HCT116 (cell line): ENCODE measurements at regions not wholly inside any gene's neighbourhood (a gene's known extent, or its start where the extent isn't known, plus 50 kb on each side); places are given as distances from the start of the nearest gene placed in this dataset.

Experiments used
- ATAC-seq: fragments of 200-7000 bp; cut with Tn5 transposase; 2 replicates; pipeline ENCODE4 v1.9.1; 2020; ENCODE audit warnings: mild to moderate bottlenecking, moderate library complexity
- BruUV-seq: library from RNA; stranded (reverse); fragments of 400-500 nt; replicated peaks from 2 replicates; lab custom pipeline; 2021; lab: Mats Ljungman, UMichigan
- CTCF ChIA-PET: fragments of 300-600 bp; sonication (Branson Sonifier 250); formaldehyde crosslinking; loops from one replicate; lab custom pipeline; 2021; ENCODE audit warnings: antibody characterized with exemption; lab: Charles Lee
- POLR2A ChIA-PET: fragments of 300-600, 350-600 bp; sonication (Branson Sonifier 250); formaldehyde crosslinking; loops from one replicate; lab custom pipeline; 2021; ENCODE audit warnings: antibody characterized with exemption; lab: Charles Lee
- RAD21 ChIA-PET, 2 experiments: fragments of 300-600 bp; sonication (Branson Sonifier 250); formaldehyde crosslinking; loops; one replicate each; lab custom pipeline; 2023; ENCODE audit warnings: low total read pairs in 2 of 2; ENCODE audit not compliant: uncharacterized antibody in 2 of 2, unreplicated experiment in 2 of 2, low non-redundant PET in 1 of 2; lab: Charles Lee
- DNase-seq: peaks from one replicate; pipeline ENCODE4 v3.0.0-alpha.2; 2010; ENCODE audit warnings: low read depth, low spot score
- H2AFZ ChIP-seq: fragments of 200-600 bp; shearing (Covaris generic), sonication (generic); 2 replicates; pipeline ENCODE4 v1.6.1; 2017; ENCODE audit warnings: low read depth, mixed run types, mixed read lengths, antibody characterized with exemption, low read length; ENCODE audit not compliant: poor library complexity, severe bottlenecking
- H3K27ac ChIP-seq: 2 replicates; pipeline ENCODE4 v1.5.1; 2012; ENCODE audit warnings: low read depth, low read length
- H3K27me3 ChIP-seq: fragments of 200-600 bp; sonication (generic); 2 replicates; pipeline ENCODE4 v1.6.1; 2016; ENCODE audit warnings: mixed run types, low read length, mixed read lengths; ENCODE audit not compliant: insufficient read depth
- H3K36me3 ChIP-seq, 2 experiments: fragments of 200-500 bp in 1 of 2; fragments of 200-600 bp in 1 of 2; sonication (Bioruptor generic) in 1 of 2; sonication (generic) in 1 of 2; 2 replicates each; pipeline versions ENCODE4 v1.5.1 to v1.6.1; 2014 to 2016; ENCODE audit warnings: low read length in 2 of 2, inconsistent platforms in 1 of 2, mixed read lengths in 1 of 2, mixed run types in 1 of 2; ENCODE audit not compliant: insufficient read depth in 2 of 2, control insufficient read depth in 1 of 2
- H3K4me1 ChIP-seq, 2 experiments: fragments of 200-600 bp in 1 of 2; sonication (generic) in 1 of 2; 2 replicates each; pipeline versions ENCODE4 v1.5.1 to v1.6.1; 2012 to 2017; ENCODE audit warnings: low read length in 2 of 2, inconsistent platforms in 1 of 2, mild to moderate bottlenecking in 1 of 2, mixed read lengths in 1 of 2, mixed run types in 1 of 2, moderate library complexity in 1 of 2; ENCODE audit not compliant: insufficient read depth in 2 of 2, control insufficient read depth in 1 of 2
- H3K4me2 ChIP-seq: fragments of 200-600 bp; sonication (generic); 2 replicates; pipeline ENCODE4 v1.6.1; 2017; ENCODE audit warnings: mixed run types, low read length, mixed read lengths
- H3K4me3 ChIP-seq, 2 experiments: fragments of 200-600 bp in 1 of 2; sonication (generic) in 1 of 2; replicated peaks in 1 of 2; 2 replicates each; pipeline ENCODE4 v1.5.1; 2011 to 2016; ENCODE audit warnings: low read length in 2 of 2, control low read depth in 1 of 2, low read depth in 1 of 2, mild to moderate bottlenecking in 1 of 2, mixed read lengths in 1 of 2, mixed run types in 1 of 2
- H3K79me2 ChIP-seq: fragments of 200-600 bp; sonication (generic); 2 replicates; pipeline ENCODE4 v1.6.1; 2017; ENCODE audit warnings: mild to moderate bottlenecking, mixed run types, low read length, moderate library complexity, mixed read lengths; ENCODE audit not compliant: insufficient read depth
- H3K9ac ChIP-seq: fragments of 200-600 bp; sonication (generic); 2 replicates; pipeline ENCODE4 v1.6.1; 2016; ENCODE audit warnings: low read length, mixed read lengths
- H3K9me2 ChIP-seq: fragments of 200-600 bp; sonication (generic), shearing (Covaris generic); 2 replicates; pipeline ENCODE4 v1.6.1; 2017; ENCODE audit warnings: mixed run types, mild to moderate bottlenecking, moderate library complexity; ENCODE audit not compliant: insufficient read depth
- H3K9me3 ChIP-seq, 2 experiments: fragments of 200-500 bp in 1 of 2; fragments of 200-600 bp in 1 of 2; sonication (Bioruptor generic) in 1 of 2; sonication (generic) in 1 of 2; 2 replicates each; pipeline ENCODE4 v1.6.1; 2014 to 2017; ENCODE audit warnings: low read length in 2 of 2, mixed read lengths in 2 of 2, inconsistent platforms in 1 of 2, low read depth in 1 of 2, mild to moderate bottlenecking in 1 of 2, mixed run types in 1 of 2, moderate library complexity in 1 of 2; ENCODE audit not compliant: control insufficient read depth in 1 of 2, insufficient read depth in 1 of 2
- H4K20me1 ChIP-seq: fragments of 200-600 bp; sonication (generic), shearing (Covaris generic); 2 replicates; pipeline ENCODE4 v1.6.1; 2017; ENCODE audit warnings: mixed run types, mild to moderate bottlenecking, moderate library complexity; ENCODE audit not compliant: insufficient read depth
- CEBPB ChIP-seq: IDR thresholded peaks from 2 replicates; pipeline ENCODE4 v1.6.1; 2012; ENCODE audit warnings: low read depth
- EGR1 ChIP-seq: IDR thresholded peaks from 2 replicates; pipeline ENCODE4 v1.6.1; 2012; ENCODE audit warnings: low read depth
- EZH2phosphoT487 ChIP-seq: fragments of 200-600 bp; IDR thresholded peaks from 2 replicates; pipeline ENCODE4 v1.6.1; 2018; ENCODE audit warnings: antibody characterized with exemption, borderline replicate concordance
- FOSL1 ChIP-seq: IDR thresholded peaks from 2 replicates; pipeline ENCODE4 v1.6.1; 2012; ENCODE audit warnings: low read depth
- POLR2A ChIP-seq: IDR thresholded peaks from 2 replicates; pipeline ENCODE4 v1.7.0; 2011; ENCODE audit warnings: borderline replicate concordance; ENCODE audit not compliant: insufficient read depth, insufficient read length; ENCODE audit errors: extremely low read depth
- REST ChIP-seq: IDR thresholded peaks from 2 replicates; pipeline ENCODE4 v1.6.1; 2012; ENCODE audit warnings: low read depth
- SIN3A ChIP-seq: IDR thresholded peaks from 2 replicates; pipeline ENCODE4 v1.6.1; 2012; ENCODE audit warnings: low read depth
- SP1 ChIP-seq: IDR thresholded peaks from 2 replicates; pipeline ENCODE4 v1.6.1; 2012; ENCODE audit warnings: low read depth
- SRF ChIP-seq: IDR thresholded peaks from 2 replicates; pipeline ENCODE4 v1.6.1; 2012; ENCODE audit warnings: low read depth
- TCF7L2 ChIP-seq: IDR thresholded peaks from 2 replicates; pipeline ENCODE4 v1.7.0; 2011; ENCODE audit warnings: borderline replicate concordance, inconsistent platforms; ENCODE audit not compliant: insufficient read depth, insufficient read length; ENCODE audit errors: extremely low read depth
- YY1 ChIP-seq: IDR thresholded peaks from 2 replicates; pipeline ENCODE4 v1.6.1; 2011; ENCODE audit warnings: low read length, low read depth, moderate library complexity, mild to moderate bottlenecking; ENCODE audit not compliant: insufficient replicate concordance; ENCODE audit errors: extremely low read depth
- ZBTB33 ChIP-seq: IDR thresholded peaks from 2 replicates; pipeline ENCODE4 v1.6.1; 2011; ENCODE audit warnings: mild to moderate bottlenecking, low read length, moderate library complexity; ENCODE audit not compliant: insufficient replicate concordance; ENCODE audit errors: extremely low read depth
- ZFX ChIP-seq: fragments of 450-650 bp; IDR thresholded peaks from 2 replicates; pipeline ENCODE4 v1.6.1; 2017
- intact Hi-C: fragments of 100-400 bp; cut with micrococcal nuclease; formaldehyde crosslinking; loops from 2 replicates; pipeline ENCODE4 v1.10.0; 2022
- TF ChIP-seq, protein P1 (sequence below), 3 experiments: fragments of 200-600 bp in 1 of 3; sonication (generic) in 1 of 3; IDR thresholded peaks in 2 of 3; conservative IDR thresholded peaks in 1 of 3; 2 replicates each; pipeline ENCODE4 v1.5.1; 2012 to 2017; ENCODE audit warnings: low read depth in 2 of 3, low read length in 2 of 3, antibody characterized with exemption in 1 of 3, borderline replicate concordance in 1 of 3, control low read depth in 1 of 3, mild to moderate bottlenecking in 1 of 3, mixed read lengths in 1 of 3, mixed run types in 1 of 3, moderate library complexity in 1 of 3; ENCODE audit not compliant: insufficient read depth in 1 of 3

DNA sequence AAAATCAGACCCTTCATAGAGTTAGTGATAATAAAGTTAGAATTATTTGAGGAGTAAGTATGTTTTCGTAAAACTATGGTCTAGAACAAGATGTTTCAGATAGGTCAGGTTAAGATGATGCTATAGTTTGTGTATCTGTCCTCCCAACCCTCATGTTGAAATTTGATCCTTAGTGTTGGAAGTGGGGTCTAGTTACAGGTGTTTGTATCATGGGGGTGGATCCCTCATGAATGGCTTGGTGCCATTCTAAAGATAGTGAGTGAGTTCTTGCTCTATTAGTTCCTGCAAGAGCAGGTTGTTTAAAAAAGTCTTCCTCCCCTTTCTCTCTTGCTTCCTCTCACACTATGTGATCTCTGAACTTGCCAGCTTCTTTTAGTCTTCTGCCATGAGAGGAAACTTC lies 707.3 kb upstream of the FOXG1 start (continued):
- TF ChIP-seq, protein P1, sequence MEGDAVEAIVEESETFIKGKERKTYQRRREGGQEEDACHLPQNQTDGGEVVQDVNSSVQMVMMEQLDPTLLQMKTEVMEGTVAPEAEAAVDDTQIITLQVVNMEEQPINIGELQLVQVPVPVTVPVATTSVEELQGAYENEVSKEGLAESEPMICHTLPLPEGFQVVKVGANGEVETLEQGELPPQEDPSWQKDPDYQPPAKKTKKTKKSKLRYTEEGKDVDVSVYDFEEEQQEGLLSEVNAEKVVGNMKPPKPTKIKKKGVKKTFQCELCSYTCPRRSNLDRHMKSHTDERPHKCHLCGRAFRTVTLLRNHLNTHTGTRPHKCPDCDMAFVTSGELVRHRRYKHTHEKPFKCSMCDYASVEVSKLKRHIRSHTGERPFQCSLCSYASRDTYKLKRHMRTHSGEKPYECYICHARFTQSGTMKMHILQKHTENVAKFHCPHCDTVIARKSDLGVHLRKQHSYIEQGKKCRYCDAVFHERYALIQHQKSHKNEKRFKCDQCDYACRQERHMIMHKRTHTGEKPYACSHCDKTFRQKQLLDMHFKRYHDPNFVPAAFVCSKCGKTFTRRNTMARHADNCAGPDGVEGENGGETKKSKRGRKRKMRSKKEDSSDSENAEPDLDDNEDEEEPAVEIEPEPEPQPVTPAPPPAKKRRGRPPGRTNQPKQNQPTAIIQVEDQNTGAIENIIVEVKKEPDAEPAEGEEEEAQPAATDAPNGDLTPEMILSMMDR (IDR thresholded peaks at IDR 0.05 in 2 of 3, conservative IDR thresholded peaks at IDR 0.05 in 1 of 3; ENCODE audit: borderline replicate concordance in 1 of 3, insufficient read depth in 1 of 3, low read depth in 2 of 3, low read length in 2 of 3): no peak

- Histone ChIP-seq H3K9me2 (no peaks in the 10 kb centered on the region), H3K9ac (no peak overlapping the region), H3K27ac (no peak overlapping the region), H3K9me3 (peaks cover 8 to 21% of the 10 kb centered on the region in 2 experiments; a peak in 3 of 4 replicates), H3K27me3 (no peaks in the 10 kb centered on the region), H3K36me3 (no peaks in the 10 kb centered on the region), H2AFZ (no peak overlapping the region), H3K4me1 (no peaks in the 10 kb centered on the region), H3K4me2 (no peak overlapping the region), H3K79me2 (no peaks in the 10 kb centered on the region), H4K20me1 (no peaks in the 10 kb centered on the region), H3K4me3 (no peak overlapping the region)
- ChIA-PET RAD21 (no interaction called here), POLR2A (no interaction called here), CTCF (no interaction called here)
- no peak for TF ChIP-seq SRF
- TF ChIP-seq SP1: no peak
- no peak for TF ChIP-seq TCF7L2
- TF ChIP-seq POLR2A: no peak
- no peak for TF ChIP-seq ZBTB33
- TF ChIP-seq EZH2phosphoT487: no peak
- TF ChIP-seq CEBPB: no peak
- no peak for TF ChIP-seq ZFX
- no peak for TF ChIP-seq YY1
- TF ChIP-seq EGR1: no peak
- no peak for TF ChIP-seq FOSL1
- TF ChIP-seq, protein P1 (IDR thresholded peaks at IDR 0.05 in 2 of 3, conservative IDR thresholded peaks at IDR 0.05 in 1 of 3; ENCODE audit: borderline replicate concordance in 1 of 3, insufficient read depth in 1 of 3, low read depth in 2 of 3, low read length in 2 of 3): no peak
- no peak for TF ChIP-seq SIN3A
- no peak for TF ChIP-seq REST
- no TSS peak for BruUV-seq
- ATAC-seq: no peak
- intact Hi-C loops: no loop called here
- DNase-seq: no peak
Measured at GRCh38 chr14:28061006-28061405, 705.6 kb upstream of the FOXG1 start.
